ENCODE measurements at regions not wholly inside any gene's neighbourhood (a gene's known extent, or its start where the extent isn't known, plus 50 kb on each side); places are given as distances from the start of the nearest gene placed in this dataset.

GRCh38 chr18:5091741-5092140, 105.3 kb downstream of the AKAIN1 start:
- H3K27ac ChIP-seq (ENCODE audit: low read depth): no peak overlapping the region
- H3K4me3 ChIP-seq (ENCODE audit: low read depth, low read length): no peak overlapping the region
- H3K36me3 ChIP-seq (ENCODE audit: insufficient read depth): no peaks in the 10 kb centered on the region
- H3K4me1 ChIP-seq (ENCODE audit: insufficient read depth): no peaks in the 10 kb centered on the region
- WGBS: 75% methylated on average over 2 of the region's 2 CpGs
- no peak for DNase-seq (ENCODE audit: extremely low spot score)

DNA sequence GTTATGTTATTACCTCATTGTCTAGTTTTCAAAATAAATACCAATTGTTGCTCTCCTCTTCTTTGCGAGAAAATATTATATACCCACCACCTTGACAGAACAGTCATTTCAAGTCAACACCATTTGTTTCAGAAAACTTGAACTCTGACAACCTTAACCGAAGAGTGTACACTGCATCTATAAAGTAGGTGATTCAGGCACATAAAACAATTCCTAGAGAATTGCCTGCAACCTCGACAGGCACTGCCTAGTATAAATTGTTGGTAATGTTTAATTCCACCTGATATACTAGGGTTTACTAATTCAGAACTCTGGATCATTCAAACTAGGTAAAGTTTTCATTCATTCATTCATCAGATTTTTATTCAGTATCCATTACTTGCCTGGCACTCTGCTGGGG, 121.8 kb downstream of the AKAIN1 start:
- no peaks in the 10 kb centered on the region for H3K36me3 ChIP-seq (ENCODE audit: insufficient read depth)
- no peaks in the 10 kb centered on the region for H3K4me1 ChIP-seq (ENCODE audit: insufficient read depth)
- no peak overlapping the region for H3K27ac ChIP-seq (ENCODE audit: low read depth)
- WGBS: 68% methylated on average over 3 of the region's 3 CpGs
- no peak for DNase-seq (ENCODE audit: extremely low spot score)
- H3K4me3 ChIP-seq (ENCODE audit: low read depth, low read length): no peak overlapping the region

- no peaks in the 10 kb centered on the region for H3K36me3 ChIP-seq (ENCODE audit: insufficient read depth)
- H3K4me3 ChIP-seq (ENCODE audit: low read depth, low read length): no peak overlapping the region
- H3K4me1 ChIP-seq (ENCODE audit: insufficient read depth): no peaks in the 10 kb centered on the region
- no peak overlapping the region for H3K27ac ChIP-seq (ENCODE audit: low read depth)
- 43% methylated on average over 9 of the region's 9 CpGs for WGBS
- DNase-seq (ENCODE audit: extremely low spot score): no peak
These were observed 123.8 kb downstream of the AKAIN1 start for GRCh38 chr18:5073026-5073944.

DNA sequence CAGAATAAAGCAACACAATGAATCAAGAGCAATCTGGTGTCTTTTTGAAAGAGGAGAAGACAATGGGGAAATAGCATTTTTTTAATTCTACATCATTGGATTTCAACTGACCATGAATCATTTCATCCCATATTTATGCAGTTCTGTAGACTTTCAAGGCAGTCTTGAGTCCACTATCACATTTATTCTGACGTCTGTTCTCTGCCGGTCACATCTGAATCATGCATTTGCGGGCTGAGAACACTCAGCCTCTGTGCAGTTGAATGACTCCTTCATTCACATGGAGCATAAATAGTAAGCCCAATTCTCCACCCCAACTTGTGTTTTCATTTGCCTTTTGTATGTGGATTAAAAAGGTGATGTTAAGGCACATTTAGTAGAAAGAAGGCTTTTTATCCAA, 128.2 kb downstream of the AKAIN1 start:
- H3K4me1 ChIP-seq (ENCODE audit: insufficient read depth): no peaks in the 10 kb centered on the region
- WGBS: 72% methylated on average over 3 of the region's 3 CpGs
- DNase-seq (ENCODE audit: extremely low spot score): no peak

DNA sequence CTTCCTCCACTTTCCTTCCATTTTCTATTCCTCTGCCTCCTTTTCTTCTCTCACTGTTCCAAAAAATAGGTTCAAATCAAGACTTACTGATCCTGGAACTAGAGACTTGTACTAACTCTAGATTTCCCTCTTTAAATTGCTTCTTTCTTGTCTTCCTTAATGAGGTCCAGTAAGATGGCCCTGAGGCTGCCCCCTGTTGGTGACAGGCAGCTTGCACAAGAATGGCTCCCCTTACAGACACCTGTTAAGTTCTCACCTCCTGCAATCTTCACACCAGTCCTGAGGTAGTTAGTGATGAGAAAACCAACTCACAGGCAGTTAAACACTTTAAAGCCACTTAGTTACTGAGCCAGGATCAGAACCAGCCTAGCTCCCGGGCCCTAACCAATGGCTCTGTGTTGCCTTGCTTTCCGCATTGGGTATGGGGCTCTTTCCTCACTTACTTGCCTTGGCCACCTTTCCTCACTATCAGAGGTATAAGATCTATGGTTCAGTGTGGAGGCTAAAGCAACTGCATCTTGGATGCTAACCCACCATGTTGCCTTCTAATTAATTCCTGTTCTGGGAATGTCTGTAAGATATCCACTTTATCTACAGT, 130.6 kb downstream of the AKAIN1 start:
- DNase-seq (ENCODE audit: extremely low spot score): no peak
- Histone ChIP-seq H3K36me3 (ENCODE audit: insufficient read depth) (no peaks in the 10 kb centered on the region), H3K4me3 (ENCODE audit: low read depth, low read length) (no peak overlapping the region), H3K27ac (ENCODE audit: low read depth) (no peak overlapping the region), H3K4me1 (ENCODE audit: insufficient read depth) (no peaks in the 10 kb centered on the region)
- WGBS: 88% methylated on average over 2 of the region's 2 CpGs

More for the DNA sequence above, 128.2 kb downstream of the AKAIN1 start:
- Histone ChIP-seq H3K27ac (ENCODE audit: low read depth) (no peak overlapping the region), H3K36me3 (ENCODE audit: insufficient read depth) (no peaks in the 10 kb centered on the region), H3K4me3 (ENCODE audit: low read depth, low read length) (no peak overlapping the region)

- Histone ChIP-seq H3K36me3 (ENCODE audit: insufficient read depth) (no peaks in the 10 kb centered on the region), H3K27ac (ENCODE audit: low read depth) (no peak overlapping the region), H3K4me3 (ENCODE audit: low read depth, low read length) (no peak overlapping the region), H3K4me1 (ENCODE audit: insufficient read depth) (no peaks in the 10 kb centered on the region)
- WGBS: 79% methylated on average over 2 of the region's 2 CpGs
- no peak for DNase-seq (ENCODE audit: extremely low spot score)
These were observed 131.4 kb downstream of the AKAIN1 start for GRCh38 chr18:5065615-5066014.

DNA sequence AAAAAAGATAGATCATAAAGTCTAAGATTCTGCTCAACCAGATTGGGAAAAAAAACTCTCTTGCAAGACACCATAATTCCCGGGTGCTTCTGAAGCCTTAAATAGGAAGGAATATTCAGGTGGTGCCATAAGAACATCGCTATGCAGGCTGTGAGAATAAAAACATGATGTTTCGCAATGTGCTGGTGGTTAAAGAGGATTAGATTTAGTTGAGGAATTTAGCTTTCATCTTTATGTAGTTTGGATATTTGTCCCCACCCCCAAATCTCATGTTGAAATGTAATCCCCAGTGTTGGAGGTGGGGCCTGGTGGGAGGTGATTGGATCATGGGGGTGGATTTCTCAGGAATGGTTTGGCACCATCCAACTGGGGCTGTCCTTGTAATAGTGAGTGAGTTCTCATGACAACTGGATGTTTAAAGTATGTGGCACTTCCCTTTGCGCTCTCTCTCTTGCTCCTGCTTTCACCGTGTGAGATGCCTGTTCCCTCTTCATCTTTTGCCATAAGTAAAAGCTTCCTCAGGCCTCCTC, 132.2 kb downstream of the AKAIN1 start:
- H3K27ac ChIP-seq (ENCODE audit: low read depth): no peak overlapping the region
- DNase-seq (ENCODE audit: extremely low spot score): no peak
- WGBS: 70% methylated on average over 5 of the region's 5 CpGs
- no peak overlapping the region for H3K4me3 ChIP-seq (ENCODE audit: low read depth, low read length)
- no peaks in the 10 kb centered on the region for H3K4me1 ChIP-seq (ENCODE audit: insufficient read depth)
- no peaks in the 10 kb centered on the region for H3K36me3 ChIP-seq (ENCODE audit: insufficient read depth)

DNA sequence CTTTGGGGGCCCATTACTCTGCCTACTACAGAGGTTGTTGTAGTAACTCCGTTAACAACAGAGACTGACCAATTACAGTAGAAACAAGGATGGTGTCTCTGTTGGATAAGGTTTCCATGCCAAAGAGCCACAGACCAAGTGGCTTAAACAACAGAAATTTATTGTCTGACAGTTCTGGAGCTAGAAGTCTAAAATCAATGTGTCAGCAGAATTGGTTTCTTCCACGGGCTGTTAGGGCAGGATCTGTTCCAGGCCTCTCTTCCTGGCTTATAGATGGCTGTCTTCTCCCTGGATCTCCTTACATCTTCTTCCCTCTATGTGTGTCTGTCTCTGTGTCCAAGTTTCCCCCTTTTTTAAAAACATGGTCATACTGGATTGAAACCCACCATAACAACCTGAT, 135.3 kb downstream of the AKAIN1 start:
- 61% methylated on average over 2 of the region's 2 CpGs for whole genome bisulfite sequencing
- Histone ChIP-seq H3K27ac (ENCODE audit: low read depth) (no peak overlapping the region), H3K4me3 (ENCODE audit: low read depth, low read length) (no peak overlapping the region), H3K36me3 (ENCODE audit: insufficient read depth) (no peaks in the 10 kb centered on the region), H3K4me1 (ENCODE audit: insufficient read depth) (no peaks in the 10 kb centered on the region)
- DNase-seq (ENCODE audit: extremely low spot score): no peak

DNA sequence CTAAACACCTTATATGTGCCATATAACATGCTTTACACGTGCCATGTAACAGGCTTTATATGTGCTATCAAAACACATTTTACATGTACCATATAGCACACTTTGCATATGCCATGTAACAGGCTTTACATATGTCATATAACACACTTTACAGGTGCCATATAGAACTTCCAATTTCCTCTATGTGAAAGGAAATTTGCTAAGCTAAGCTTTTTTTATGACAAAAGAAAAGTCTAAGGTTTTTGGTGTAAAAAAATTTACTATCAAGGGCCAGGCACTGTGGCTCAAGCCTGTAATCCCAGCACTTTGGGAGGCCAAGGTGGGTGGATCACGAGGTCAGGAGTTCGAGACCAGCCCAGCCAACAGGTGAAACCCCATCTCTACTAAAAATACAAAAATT, 136.5 kb downstream of the AKAIN1 start:
- 86% methylated on average over 3 of the region's 3 CpGs for WGBS
- Histone ChIP-seq H3K4me3 (ENCODE audit: low read depth, low read length) (no peak overlapping the region), H3K27ac (ENCODE audit: low read depth) (no peak overlapping the region), H3K36me3 (ENCODE audit: insufficient read depth) (no peaks in the 10 kb centered on the region), H3K4me1 (ENCODE audit: insufficient read depth) (no peaks in the 10 kb centered on the region)
- no peak for DNase-seq (ENCODE audit: extremely low spot score)

DNA sequence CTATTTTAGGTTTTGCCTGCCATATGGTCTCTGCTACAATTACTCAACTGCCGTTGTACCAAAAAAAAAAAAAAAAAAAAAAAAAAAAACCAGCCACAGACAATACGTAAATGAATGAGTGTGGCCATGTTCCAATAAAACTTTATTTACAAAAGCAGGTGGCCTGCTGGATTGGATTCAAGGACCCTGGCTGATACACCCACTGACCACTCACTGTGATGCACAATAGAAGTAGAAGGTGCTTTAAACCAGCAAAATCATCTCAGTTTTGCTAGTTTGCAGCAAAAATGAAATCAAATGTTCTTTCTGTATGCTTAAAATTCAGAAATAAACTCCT, 137.4 kb downstream of the AKAIN1 start:
- whole genome bisulfite sequencing: 34% methylated on average over 2 of the region's 2 CpGs
- no peak for DNase-seq (ENCODE audit: extremely low spot score)
- H3K36me3 ChIP-seq (ENCODE audit: insufficient read depth): no peaks in the 10 kb centered on the region
- H3K4me3 ChIP-seq (ENCODE audit: low read depth, low read length): no peak overlapping the region
- no peaks in the 10 kb centered on the region for H3K4me1 ChIP-seq (ENCODE audit: insufficient read depth)
- no peak overlapping the region for H3K27ac ChIP-seq (ENCODE audit: low read depth)

GRCh38 chr18:5058768-5059695, 138.0 kb downstream of the AKAIN1 start:
- Histone ChIP-seq H3K27ac (ENCODE audit: low read depth) (no peak overlapping the region), H3K36me3 (ENCODE audit: insufficient read depth) (no peaks in the 10 kb centered on the region)
- 32% methylated on average over 17 of the region's 17 CpGs for WGBS

DNA sequence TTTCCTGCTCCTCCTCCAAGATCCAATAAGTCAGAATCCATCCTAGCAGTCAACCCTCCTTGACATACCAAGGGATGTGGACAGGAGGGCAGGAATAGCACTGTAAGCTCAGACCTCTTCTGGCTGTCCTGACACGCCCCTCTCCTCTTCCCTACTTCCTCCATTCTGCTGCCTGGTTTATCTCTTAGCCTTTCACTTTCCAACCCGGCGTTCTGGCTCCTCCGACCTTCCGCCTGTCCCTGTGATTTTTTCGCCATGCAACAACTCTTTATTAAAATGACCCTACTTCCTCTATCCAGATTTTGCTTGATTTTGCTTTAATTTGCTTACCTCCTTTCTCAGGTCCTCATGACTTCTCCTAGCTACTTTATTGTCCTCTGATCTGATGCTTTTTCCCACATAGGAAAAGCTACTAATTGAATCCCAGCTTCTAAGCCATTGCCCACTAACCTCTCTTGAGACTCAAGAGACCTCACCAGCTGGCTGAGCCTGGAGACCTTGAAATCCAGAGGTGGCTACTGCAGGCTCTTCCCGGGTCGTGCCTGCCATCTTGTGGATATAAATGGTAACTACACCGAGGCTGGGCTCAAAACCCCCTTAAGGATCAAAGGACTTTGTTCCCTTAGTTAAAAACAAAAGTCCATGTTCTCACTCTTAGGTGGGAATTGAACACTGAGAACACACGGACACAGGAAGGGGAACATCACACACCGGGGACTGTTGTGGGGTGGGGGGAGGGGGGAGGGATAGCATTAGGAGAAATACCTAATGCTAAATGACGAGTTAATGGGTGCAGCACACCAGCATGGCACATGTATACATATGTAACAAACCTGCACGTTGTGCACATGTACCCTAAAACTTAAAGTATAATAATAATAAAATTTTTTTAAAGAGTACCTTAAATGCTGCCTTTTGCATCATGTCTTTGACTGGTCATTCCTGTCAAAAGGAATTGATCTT, 139.4 kb downstream of the AKAIN1 start:
- Histone ChIP-seq H3K27ac (ENCODE audit: low read depth) (no peak overlapping the region), H3K4me1 (ENCODE audit: insufficient read depth) (no peaks in the 10 kb centered on the region), H3K36me3 (ENCODE audit: insufficient read depth) (no peaks in the 10 kb centered on the region), H3K4me3 (ENCODE audit: low read depth, low read length) (no peak overlapping the region)
- DNase-seq (ENCODE audit: extremely low spot score): peak; percentile 15
- WGBS: 28% methylated on average over 13 of the region's 13 CpGs

More at GRCh38 chr18:5058768-5059695, 138.0 kb downstream of the AKAIN1 start:
- DNase-seq (ENCODE audit: extremely low spot score): no peak
- no peaks in the 10 kb centered on the region for H3K4me1 ChIP-seq (ENCODE audit: insufficient read depth)
- no peak overlapping the region for H3K4me3 ChIP-seq (ENCODE audit: low read depth, low read length)

Data from urinary bladder (tissue), 3 donors.